Activated CD8-positive, alpha-beta T cell treated with anti-CD3 and anti-CD28 coated beads for 36 hours (primary cell): ENCODE measurements at regions not wholly inside any gene's neighbourhood (a gene's known extent, or its start where the extent isn't known, plus 50 kb on each side); places are given as distances from the start of the nearest gene placed in this dataset.
"Not testable (repeated sequence)": the region's sequence is repeated elsewhere in the genome, so short reads cannot be mapped to it uniquely, and the experiment has no call there.

ENCODE experiments used
- ATAC-seq: fragments of 200-7000 bp; cut with Tn5 transposase; one replicate; pipeline ENCODE4 v1.10.0; 2021; ENCODE audit warnings: mild to moderate bottlenecking, moderate library complexity
- CTCF ChIA-PET: fragments of 350-600 bp; sonication (Branson Sonifier 250); formaldehyde crosslinking; loops from one replicate; lab custom pipeline; 2021; ENCODE audit warnings: antibody characterized with exemption; lab: Charles Lee
- POLR2A ChIA-PET: fragments of 350-600 bp; sonication (Branson Sonifier 250); formaldehyde crosslinking; loops from one replicate; lab custom pipeline; 2021; ENCODE audit warnings: antibody characterized with exemption; lab: Charles Lee
- DNase-seq: peaks from one replicate; pipeline ENCODE4 v3.0.0-alpha.2; 2020
- H3K27ac Mint-ChIP-seq: one replicate; pipeline ENCODE4 v1.8.0; 2021; ENCODE audit warnings: mild to moderate bottlenecking, mixed read lengths
- H3K27me3 Mint-ChIP-seq: one replicate; pipeline ENCODE4 v1.8.0; 2021; ENCODE audit warnings: mixed read lengths
- H3K36me3 Mint-ChIP-seq: one replicate; pipeline ENCODE4 v1.8.0; 2021; ENCODE audit warnings: low read depth, mixed read lengths
- H3K4me1 Mint-ChIP-seq: one replicate; pipeline ENCODE4 v1.8.0; 2021; ENCODE audit warnings: low read depth, mixed read lengths
- H3K4me3 Mint-ChIP-seq: one replicate; pipeline ENCODE4 v1.8.0; 2021; ENCODE audit warnings: mild to moderate bottlenecking, moderate library complexity, mixed read lengths
- H3K9me3 Mint-ChIP-seq: one replicate; pipeline ENCODE4 v1.8.0; 2021; ENCODE audit warnings: mixed read lengths
- intact Hi-C: fragments of 100-400 bp; cut with micrococcal nuclease; formaldehyde crosslinking; loops from one replicate; pipeline ENCODE4 v1.10.0; 2022
- TF ChIP-seq, protein P1 (sequence below): fragments of 200-600 bp; IDR thresholded peaks from one replicate; pipeline ENCODE4 v1.8.0; 2022; ENCODE audit warnings: antibody characterized with exemption, mild to moderate bottlenecking

DNA sequence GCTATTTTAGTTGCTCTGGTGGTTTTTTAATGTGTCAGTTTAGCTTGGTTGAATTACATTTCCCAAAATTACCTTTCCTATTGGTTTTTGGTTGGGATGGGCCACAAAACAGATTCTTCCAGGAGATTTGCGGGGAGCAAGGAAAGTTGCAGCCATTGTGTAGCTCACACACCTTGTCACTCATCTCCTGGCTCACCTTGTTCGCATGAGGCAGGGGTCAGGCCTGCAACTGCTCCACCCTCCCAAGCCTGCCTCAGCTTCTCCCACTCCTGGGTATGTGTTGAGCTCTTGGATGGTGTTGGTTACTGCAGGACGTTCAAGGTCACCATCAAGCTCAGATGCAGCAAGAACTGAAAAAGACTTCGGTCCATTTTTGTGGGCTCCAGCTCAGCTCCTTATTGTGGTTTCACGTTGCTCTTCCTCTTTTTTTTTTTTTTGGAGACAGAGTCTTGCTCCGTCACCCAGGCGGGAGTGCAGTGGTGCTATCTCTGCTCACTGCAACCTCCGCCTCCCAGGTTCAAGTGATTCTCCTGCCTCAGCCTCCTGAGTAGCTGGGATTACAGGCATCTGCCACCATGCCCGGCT lies 95.6 kb upstream of the METTL14 start:
- H3K27me3 Mint-ChIP-seq, result peaks cover 6% of the 10 kb centered on the region
- CTCF ChIA-PET, result interaction anchor here (1.0 to 1.6 kb wide), 2 partner anchors 9 to 166 kb away, joined by 3 to 5 read pairs; no protein-coding TSS in a partner anchor
- no peak overlapping the region for H3K4me3 Mint-ChIP-seq
- H3K36me3 Mint-ChIP-seq, result peaks cover 4% of the 10 kb centered on the region
- intact Hi-C loops, result no loop called here
- H3K27ac Mint-ChIP-seq, result no peak overlapping the region
- POLR2A ChIA-PET, result no interaction called here
- H3K9me3 Mint-ChIP-seq, result no peaks in the 10 kb centered on the region
- TF ChIP-seq, protein P1, sequence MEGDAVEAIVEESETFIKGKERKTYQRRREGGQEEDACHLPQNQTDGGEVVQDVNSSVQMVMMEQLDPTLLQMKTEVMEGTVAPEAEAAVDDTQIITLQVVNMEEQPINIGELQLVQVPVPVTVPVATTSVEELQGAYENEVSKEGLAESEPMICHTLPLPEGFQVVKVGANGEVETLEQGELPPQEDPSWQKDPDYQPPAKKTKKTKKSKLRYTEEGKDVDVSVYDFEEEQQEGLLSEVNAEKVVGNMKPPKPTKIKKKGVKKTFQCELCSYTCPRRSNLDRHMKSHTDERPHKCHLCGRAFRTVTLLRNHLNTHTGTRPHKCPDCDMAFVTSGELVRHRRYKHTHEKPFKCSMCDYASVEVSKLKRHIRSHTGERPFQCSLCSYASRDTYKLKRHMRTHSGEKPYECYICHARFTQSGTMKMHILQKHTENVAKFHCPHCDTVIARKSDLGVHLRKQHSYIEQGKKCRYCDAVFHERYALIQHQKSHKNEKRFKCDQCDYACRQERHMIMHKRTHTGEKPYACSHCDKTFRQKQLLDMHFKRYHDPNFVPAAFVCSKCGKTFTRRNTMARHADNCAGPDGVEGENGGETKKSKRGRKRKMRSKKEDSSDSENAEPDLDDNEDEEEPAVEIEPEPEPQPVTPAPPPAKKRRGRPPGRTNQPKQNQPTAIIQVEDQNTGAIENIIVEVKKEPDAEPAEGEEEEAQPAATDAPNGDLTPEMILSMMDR, result no peak
- peaks cover 12% of the 10 kb centered on the region for H3K4me1 Mint-ChIP-seq
- DNase-seq, result no peak
- ATAC-seq, result no peak

DNA sequence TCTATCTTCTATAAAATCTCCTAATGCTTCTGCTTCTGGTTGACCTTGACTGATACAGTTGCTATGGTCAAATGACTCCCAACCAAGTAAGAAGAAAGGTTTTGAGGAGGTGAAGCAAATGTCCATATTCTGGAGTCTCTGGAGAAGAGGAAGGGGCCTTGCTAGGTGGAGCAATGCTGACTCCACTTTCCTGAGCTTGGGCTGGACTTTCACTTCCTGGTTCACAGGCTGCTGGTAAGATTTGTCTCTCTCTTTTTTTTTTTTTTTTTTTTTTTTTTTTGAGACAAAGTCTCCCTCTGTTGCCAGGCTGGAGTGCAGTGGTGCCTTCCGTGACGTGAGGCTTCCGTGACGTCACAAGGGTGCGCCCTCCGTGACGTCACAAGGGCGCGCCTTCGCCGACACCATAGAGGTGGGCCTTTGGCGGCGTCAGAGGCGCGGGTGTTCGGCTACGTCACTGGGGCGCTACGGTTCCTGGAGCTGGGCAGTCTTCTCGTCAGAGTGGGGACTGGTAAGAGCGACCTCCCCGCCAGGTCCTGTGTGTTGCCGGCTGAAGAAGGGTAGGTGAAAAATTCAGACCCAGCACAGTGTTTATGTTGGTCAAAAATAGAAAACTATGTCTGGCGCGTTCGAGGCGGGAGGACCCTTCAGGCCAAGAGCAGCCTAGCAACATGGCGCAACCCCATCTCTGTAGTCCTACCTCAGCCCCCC lies 93.7 kb upstream of the METTL14 start:
- H3K27me3 Mint-ChIP-seq, H3K36me3 Mint-ChIP-seq, H3K9me3 Mint-ChIP-seq, POLR2A ChIA-PET, intact Hi-C loops: not testable (repeated sequence)
- TF ChIP-seq, protein P1, result peak; percentile 24
- Mint-ChIP-seq H3K4me3 (peak overlapping the region; percentile 97), H3K4me1 (peaks cover 12% of the 10 kb centered on the region), H3K27ac (peak overlapping the region; percentile 100)
- DNase-seq, result peak; percentile 94
- peak; percentile 99 for ATAC-seq
- CTCF ChIA-PET, result interaction anchor here (0.8 kb wide), 1 partner anchor 93 kb away, joined by 5 read pairs; the partner anchor contains the start of gene METTL14

DNA sequence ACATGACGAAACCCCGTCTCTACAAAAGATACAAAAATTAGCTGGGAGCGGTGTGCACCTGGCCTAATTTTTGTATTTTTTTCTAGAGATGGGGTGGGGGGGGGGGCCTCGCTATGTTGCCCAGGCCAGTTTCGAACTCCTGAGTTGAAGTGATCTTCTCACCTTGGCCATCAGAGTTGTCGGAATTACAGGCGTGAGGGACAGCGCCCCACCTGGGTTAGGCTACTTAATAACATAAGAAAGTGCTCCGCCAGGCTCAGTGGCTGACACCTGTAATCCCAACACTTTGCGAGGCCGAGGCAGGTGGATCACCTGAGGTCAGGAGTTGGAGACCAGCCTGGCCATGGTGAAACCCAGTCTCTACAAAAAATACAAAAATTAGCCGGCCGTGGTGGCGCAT lies 92.9 kb upstream of the METTL14 start:
- ATAC-seq, intact Hi-C loops, DNase-seq, H3K9me3 Mint-ChIP-seq, POLR2A ChIA-PET, H3K36me3 Mint-ChIP-seq, H3K27me3 Mint-ChIP-seq: not testable (repeated sequence)
- Mint-ChIP-seq H3K4me3 (peak overlapping the region; percentile 97), H3K27ac (peak overlapping the region; percentile 100), H3K4me1 (peaks cover 12% of the 10 kb centered on the region)
- CTCF ChIA-PET, result interaction anchor here (0.8 kb wide), 1 partner anchor 93 kb away, joined by 5 read pairs; the partner anchor contains the start of gene METTL14

DNA sequence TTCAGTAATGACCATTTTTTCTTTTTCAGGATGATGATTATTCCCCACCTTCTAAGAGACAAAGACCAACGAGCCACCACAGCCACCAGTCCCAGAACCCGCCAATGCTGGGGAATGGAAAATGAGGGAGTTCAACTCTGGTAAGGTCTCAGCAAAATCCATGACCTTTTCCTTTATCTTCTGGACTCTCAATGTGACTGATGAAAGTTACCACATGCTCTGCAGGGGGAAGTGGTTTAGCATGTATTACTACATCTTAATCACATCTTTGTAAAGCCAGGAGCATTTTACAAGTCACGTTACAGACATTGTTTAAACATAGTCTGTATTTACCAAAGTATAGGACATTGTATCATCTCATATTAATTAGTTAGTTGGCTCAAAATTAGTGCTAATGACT lies 89.3 kb upstream of the METTL14 start:
- H3K27me3 Mint-ChIP-seq, POLR2A ChIA-PET, H3K4me1 Mint-ChIP-seq, H3K27ac Mint-ChIP-seq, CTCF ChIA-PET, H3K9me3 Mint-ChIP-seq, H3K36me3 Mint-ChIP-seq, H3K4me3 Mint-ChIP-seq, intact Hi-C loops, DNase-seq, ATAC-seq: not testable (repeated sequence)

DNA sequence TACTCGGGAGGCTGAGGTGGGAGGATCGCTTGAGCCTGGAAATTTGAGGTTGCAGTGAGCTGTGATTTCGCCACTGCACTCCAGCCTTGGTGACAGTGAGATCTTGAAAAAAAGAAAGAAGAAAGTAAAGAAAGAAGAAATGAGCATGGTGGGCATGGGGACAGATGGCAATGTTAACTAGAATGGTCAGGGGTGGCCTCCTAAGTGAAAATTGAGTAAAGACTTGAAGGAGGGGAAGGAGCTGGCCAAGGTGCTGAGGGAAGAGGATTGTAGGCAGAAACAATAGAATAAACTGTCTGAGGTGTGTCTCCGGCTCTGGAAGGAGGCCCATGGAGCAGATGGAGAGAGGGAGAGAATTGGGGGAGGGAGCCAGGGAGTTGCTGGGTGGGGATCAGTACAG lies 60.1 kb upstream of the METTL14 start:
- H3K9me3 Mint-ChIP-seq, H3K4me1 Mint-ChIP-seq, H3K36me3 Mint-ChIP-seq, POLR2A ChIA-PET, ATAC-seq, intact Hi-C loops, H3K27ac Mint-ChIP-seq, H3K27me3 Mint-ChIP-seq, CTCF ChIA-PET, DNase-seq, H3K4me3 Mint-ChIP-seq: not testable (repeated sequence)

DNA sequence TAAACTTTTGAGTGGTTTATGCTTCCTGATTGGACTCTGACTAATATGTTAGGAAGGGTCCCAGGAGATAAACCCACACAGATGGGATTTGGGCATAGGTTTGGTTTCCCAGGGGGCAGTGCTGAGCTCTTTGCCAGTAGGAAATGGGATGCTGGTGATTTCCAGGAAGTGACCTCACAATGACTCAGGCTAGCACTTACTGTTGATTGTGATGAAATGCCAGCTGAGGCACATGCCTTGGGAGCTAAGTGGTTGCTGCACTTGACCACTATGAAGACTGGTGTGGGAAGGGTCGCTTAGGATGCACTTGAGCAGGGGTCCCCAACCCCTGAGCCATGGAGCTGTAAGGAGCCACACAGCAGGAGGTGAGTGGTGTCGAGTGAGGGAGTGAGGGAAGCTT lies 55.5 kb upstream of the METTL14 start:
- DNase-seq, result peak; percentile 23
- H3K27me3 Mint-ChIP-seq, H3K4me1 Mint-ChIP-seq, intact Hi-C loops, H3K4me3 Mint-ChIP-seq, POLR2A ChIA-PET, ATAC-seq, H3K9me3 Mint-ChIP-seq, CTCF ChIA-PET: not testable (repeated sequence)
- Mint-ChIP-seq H3K36me3 (peaks cover 19% of the 10 kb centered on the region), H3K27ac (peak overlapping the region; percentile 88)

DNA sequence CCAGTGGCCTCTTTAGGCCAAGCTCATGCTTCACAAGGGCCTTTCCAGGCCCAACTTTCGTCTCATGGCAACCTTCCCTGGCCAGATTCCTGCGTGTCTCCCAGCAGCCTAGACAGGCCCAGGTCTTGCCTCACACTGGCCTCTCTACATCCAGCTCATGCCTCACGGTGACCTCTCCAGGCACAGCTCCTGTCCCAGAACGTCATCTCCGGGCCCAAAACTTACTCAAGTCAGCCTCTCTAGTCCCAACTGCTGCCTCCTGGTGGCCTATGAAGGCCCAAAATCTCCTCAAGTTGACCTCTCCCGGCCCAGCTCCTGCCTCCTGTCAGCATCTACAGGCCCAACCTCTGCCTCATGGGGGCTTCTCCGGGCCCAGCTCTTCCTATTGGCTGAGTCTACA lies 54.3 kb upstream of the METTL14 start:
- POLR2A ChIA-PET, result not testable (repeated sequence)

DNA sequence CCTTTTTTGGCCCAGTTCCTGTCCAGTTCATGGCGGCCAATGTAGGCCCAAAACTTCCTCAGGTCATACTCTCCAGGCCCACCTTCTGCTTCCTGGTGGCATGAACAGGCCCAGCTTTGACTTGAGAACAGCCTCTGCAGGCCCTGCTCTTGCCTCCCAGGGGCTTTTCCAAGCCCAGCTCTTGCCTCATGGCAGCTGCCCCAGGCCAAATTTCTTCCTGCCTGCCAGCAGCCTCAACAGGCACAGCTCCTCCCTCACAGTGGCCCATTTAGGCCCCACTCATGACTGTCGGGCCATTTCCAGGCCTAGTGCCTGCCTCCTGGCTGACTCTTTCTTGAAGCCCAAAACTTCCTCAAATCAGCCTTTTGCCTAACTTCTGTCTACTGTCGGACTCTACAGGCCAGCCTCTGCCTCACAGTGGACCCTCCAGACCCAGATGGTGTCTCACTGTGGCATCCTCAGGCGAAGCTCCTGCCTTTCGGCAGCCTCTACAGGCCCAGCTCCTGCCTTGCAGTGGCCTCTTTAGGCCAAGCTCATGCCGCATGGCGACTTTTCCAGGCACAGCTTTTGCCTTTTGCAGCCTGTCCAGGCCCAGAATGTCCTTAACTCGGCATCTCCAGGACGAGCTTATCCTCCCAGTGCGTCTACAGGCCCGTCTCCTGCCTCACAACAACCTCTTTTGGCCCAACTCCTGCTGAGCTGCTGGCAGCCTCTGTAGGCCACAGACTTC lies 53.7 kb upstream of the METTL14 start:
- H3K27ac Mint-ChIP-seq, H3K27me3 Mint-ChIP-seq, CTCF ChIA-PET, H3K4me1 Mint-ChIP-seq, H3K4me3 Mint-ChIP-seq, H3K9me3 Mint-ChIP-seq, intact Hi-C loops, POLR2A ChIA-PET, DNase-seq, ATAC-seq: not testable (repeated sequence)
- peaks cover 19% of the 10 kb centered on the region for H3K36me3 Mint-ChIP-seq

More for the DNA sequence above, 54.3 kb upstream of the METTL14 start:
- intact Hi-C loops, H3K4me1 Mint-ChIP-seq, ATAC-seq, H3K4me3 Mint-ChIP-seq, CTCF ChIA-PET, H3K9me3 Mint-ChIP-seq, DNase-seq, H3K27ac Mint-ChIP-seq, H3K27me3 Mint-ChIP-seq: not testable (repeated sequence)
- peaks cover 19% of the 10 kb centered on the region for H3K36me3 Mint-ChIP-seq

DNA sequence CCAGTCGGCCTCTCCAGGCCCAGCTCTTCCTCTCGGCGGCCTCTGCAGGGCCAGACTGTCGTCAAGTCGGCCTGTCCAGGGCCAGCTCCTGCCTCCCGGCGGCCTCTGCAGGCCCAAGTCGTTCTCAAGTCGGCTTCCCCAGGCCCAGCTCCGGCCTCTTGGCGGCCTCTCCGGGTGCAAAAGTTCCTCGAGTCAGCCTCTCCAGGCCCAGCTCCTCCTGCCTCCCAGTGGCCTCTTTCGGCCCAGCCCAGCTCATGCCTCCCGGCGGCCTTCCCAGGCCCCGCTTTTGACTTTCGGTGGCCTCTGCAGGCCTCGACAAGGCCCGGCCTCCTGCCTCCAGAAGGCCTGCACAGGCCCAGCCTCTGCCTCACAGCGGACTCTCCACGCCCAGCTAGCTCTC lies 51.7 kb upstream of the METTL14 start:
- ATAC-seq, intact Hi-C loops, H3K4me3 Mint-ChIP-seq, H3K27me3 Mint-ChIP-seq, H3K27ac Mint-ChIP-seq, DNase-seq, POLR2A ChIA-PET, H3K9me3 Mint-ChIP-seq, CTCF ChIA-PET, H3K4me1 Mint-ChIP-seq: not testable (repeated sequence)
- H3K36me3 Mint-ChIP-seq, result peaks cover 19% of the 10 kb centered on the region
